Activated T-helper 2 cell treated with anti-CD3 and anti-CD28 coated beads, Interferon-gamma antibody, Interleukin-2, Interleukin-4, amounts not matched to agents 10 μg/mL and 5 μg/mL and 100 μg/mL, durations not matched to agents 14 hours and 24 hours and 36 hours (primary cell): ENCODE measurements at regions not wholly inside any gene's neighbourhood (a gene's known extent, or its start where the extent isn't known, plus 50 kb on each side); places are given as distances from the start of the nearest gene placed in this dataset.

Experiments used
- DNase-seq: peaks from one replicate; pipeline ENCODE4 v3.0.0; 2021; ENCODE audit warnings: low spot score
- H3K27ac Mint-ChIP-seq: one replicate; pipeline ENCODE4 v1.8.0; 2021; ENCODE audit warnings: mixed read lengths
- H3K27me3 Mint-ChIP-seq: one replicate; pipeline ENCODE4 v1.8.0; 2021; ENCODE audit warnings: low read depth, mixed read lengths
- H3K36me3 Mint-ChIP-seq: one replicate; pipeline ENCODE4 v1.8.0; 2021; ENCODE audit warnings: low read depth, mixed read lengths
- H3K4me1 Mint-ChIP-seq: one replicate; pipeline ENCODE4 v1.8.0; 2021; ENCODE audit warnings: low read depth, mixed read lengths
- H3K4me3 Mint-ChIP-seq: one replicate; pipeline ENCODE4 v1.8.0; 2021; ENCODE audit warnings: low read depth, mild to moderate bottlenecking, moderate library complexity, mixed read lengths
- H3K9me3 Mint-ChIP-seq: one replicate; pipeline ENCODE4 v1.8.0; 2021; ENCODE audit warnings: mixed read lengths
- intact Hi-C: fragments of 100-400 bp; cut with micrococcal nuclease; formaldehyde crosslinking; loops from one replicate; pipeline ENCODE4 v1.15.1; 2023

- H3K4me3 Mint-ChIP-seq = no peak overlapping the region
- H3K4me1 Mint-ChIP-seq = no peaks in the 10 kb centered on the region
- no peaks in the 10 kb centered on the region for H3K36me3 Mint-ChIP-seq
- no peak overlapping the region for H3K27ac Mint-ChIP-seq
- intact Hi-C loops = no loop called here
- no peaks in the 10 kb centered on the region for H3K9me3 Mint-ChIP-seq
- no peak for DNase-seq
- H3K27me3 Mint-ChIP-seq = peaks cover 35% of the 10 kb centered on the region
Observed at GRCh38 chr10:62538606-62539005, 164.4 kb downstream of the ZNF365 start.

- Mint-ChIP-seq H3K4me1 (no peaks in the 10 kb centered on the region), H3K27me3 (peaks cover 23% of the 10 kb centered on the region), H3K36me3 (no peaks in the 10 kb centered on the region), H3K4me3 (no peak overlapping the region), H3K27ac (no peak overlapping the region), H3K9me3 (no peaks in the 10 kb centered on the region)
- DNase-seq = no peak
- intact Hi-C loops = no loop called here
Observed at GRCh38 chr10:62540389-62540788, 166.2 kb downstream of the ZNF365 start.

GRCh38 chr10:62541811-62542210, 167.6 kb downstream of the ZNF365 start:
- H3K4me3 Mint-ChIP-seq = no peak overlapping the region
- intact Hi-C loops = no loop called here
- H3K36me3 Mint-ChIP-seq = no peaks in the 10 kb centered on the region
- H3K27me3 Mint-ChIP-seq = peaks cover 24% of the 10 kb centered on the region
- H3K27ac Mint-ChIP-seq = no peak overlapping the region
- H3K4me1 Mint-ChIP-seq = no peaks in the 10 kb centered on the region
- DNase-seq = no peak
- no peaks in the 10 kb centered on the region for H3K9me3 Mint-ChIP-seq

GRCh38 chr10:62543571-62544355, 169.6 kb downstream of the ZNF365 start:
- no peaks in the 10 kb centered on the region for H3K36me3 Mint-ChIP-seq
- no peaks in the 10 kb centered on the region for H3K9me3 Mint-ChIP-seq
- H3K4me3 Mint-ChIP-seq = no peak overlapping the region
- H3K27ac Mint-ChIP-seq = no peak overlapping the region
- intact Hi-C loops = no loop called here
- H3K4me1 Mint-ChIP-seq = no peaks in the 10 kb centered on the region
- peaks cover 27% of the 10 kb centered on the region for H3K27me3 Mint-ChIP-seq
- no peak for DNase-seq

GRCh38 chr10:62545160-62546066, 171.2 kb downstream of the ZNF365 start:
- no peak overlapping the region for H3K4me3 Mint-ChIP-seq
- H3K36me3 Mint-ChIP-seq = no peaks in the 10 kb centered on the region
- H3K27me3 Mint-ChIP-seq = peaks cover 24% of the 10 kb centered on the region
- H3K4me1 Mint-ChIP-seq = no peaks in the 10 kb centered on the region
- H3K27ac Mint-ChIP-seq = no peak overlapping the region
- no peak for DNase-seq
- intact Hi-C loops = no loop called here
- H3K9me3 Mint-ChIP-seq = no peaks in the 10 kb centered on the region

- H3K4me1 Mint-ChIP-seq = no peaks in the 10 kb centered on the region
- no peak overlapping the region for H3K4me3 Mint-ChIP-seq
- no peaks in the 10 kb centered on the region for H3K9me3 Mint-ChIP-seq
- H3K27me3 Mint-ChIP-seq = peaks cover 35% of the 10 kb centered on the region
- no peak for DNase-seq
- H3K27ac Mint-ChIP-seq = no peak overlapping the region
- intact Hi-C loops = no loop called here
- no peaks in the 10 kb centered on the region for H3K36me3 Mint-ChIP-seq
Observed at GRCh38 chr10:62548686-62549085, 174.5 kb downstream of the ZNF365 start.

- DNase-seq = no peak
- Mint-ChIP-seq H3K36me3 (no peaks in the 10 kb centered on the region), H3K9me3 (no peaks in the 10 kb centered on the region), H3K4me1 (no peaks in the 10 kb centered on the region), H3K4me3 (no peak overlapping the region), H3K27me3 (peaks cover 37% of the 10 kb centered on the region), H3K27ac (no peak overlapping the region)
- intact Hi-C loops = no loop called here
Observed at GRCh38 chr10:62550173-62550572, 176.0 kb downstream of the ZNF365 start.

- Mint-ChIP-seq H3K27ac (no peak overlapping the region), H3K27me3 (peaks cover 35% of the 10 kb centered on the region), H3K4me1 (no peaks in the 10 kb centered on the region), H3K36me3 (no peaks in the 10 kb centered on the region), H3K9me3 (no peaks in the 10 kb centered on the region), H3K4me3 (no peak overlapping the region)
- DNase-seq = no peak
- intact Hi-C loops = loop anchor here (2.0 kb wide), 1 partner anchor 604 kb away; no protein-coding TSS in a partner anchor
Observed at GRCh38 chr10:62554632-62555199, 180.5 kb downstream of the ZNF365 start.

- H3K27me3 Mint-ChIP-seq = peaks cover 22% of the 10 kb centered on the region
- H3K27ac Mint-ChIP-seq = no peak overlapping the region
- no peaks in the 10 kb centered on the region for H3K9me3 Mint-ChIP-seq
- intact Hi-C loops = no loop called here
- H3K4me1 Mint-ChIP-seq = peaks cover 7% of the 10 kb centered on the region
- no peak overlapping the region for H3K4me3 Mint-ChIP-seq
- DNase-seq = no peak
- no peaks in the 10 kb centered on the region for H3K36me3 Mint-ChIP-seq
Observed at GRCh38 chr10:62559481-62560200, 185.5 kb downstream of the ZNF365 start.

GRCh38 chr10:62560201-62560819, 186.1 kb downstream of the ZNF365 start:
- no peaks in the 10 kb centered on the region for H3K9me3 Mint-ChIP-seq
- DNase-seq = no peak
- H3K4me1 Mint-ChIP-seq = peaks cover 7% of the 10 kb centered on the region
- no peak overlapping the region for H3K4me3 Mint-ChIP-seq
- peaks cover 22% of the 10 kb centered on the region for H3K27me3 Mint-ChIP-seq
- intact Hi-C loops = no loop called here
- H3K36me3 Mint-ChIP-seq = no peaks in the 10 kb centered on the region
- H3K27ac Mint-ChIP-seq = no peak overlapping the region

- Mint-ChIP-seq H3K27me3 (peaks cover 19% of the 10 kb centered on the region), H3K4me3 (no peak overlapping the region), H3K9me3 (no peaks in the 10 kb centered on the region), H3K36me3 (no peaks in the 10 kb centered on the region), H3K27ac (no peak overlapping the region), H3K4me1 (peaks cover 7% of the 10 kb centered on the region)
- DNase-seq = no peak
- intact Hi-C loops = no loop called here
Observed at GRCh38 chr10:62561151-62561550, 187.0 kb downstream of the ZNF365 start.

- Mint-ChIP-seq H3K9me3 (no peaks in the 10 kb centered on the region), H3K36me3 (no peaks in the 10 kb centered on the region), H3K27ac (no peak overlapping the region), H3K27me3 (peaks cover 18% of the 10 kb centered on the region), H3K4me1 (peaks cover 7% of the 10 kb centered on the region), H3K4me3 (no peak overlapping the region)
- intact Hi-C loops = no loop called here
- no peak for DNase-seq
Observed at GRCh38 chr10:62562101-62562500, 187.9 kb downstream of the ZNF365 start.
